Astrocyte (in vitro differentiated cells and primary cell): ENCODE measurements at regions not wholly inside any gene's neighbourhood (a gene's known extent, or its start where the extent isn't known, plus 50 kb on each side); places are given as distances from the start of the nearest gene placed in this dataset.

Experiments
- DNase-seq: peaks from one replicate; pipeline ENCODE4 v3.0.0-alpha.2; 2010; ENCODE audit warnings: low read depth
- FAIRE-seq: peaks from 2 replicates; lab custom pipeline; 2011; peaks lifted over from hg19 to GRCh38; lab: Jason Lieb, UNC
- H2AFZ ChIP-seq: 2 replicates; pipeline ENCODE4 v1.6.0; 2012; ENCODE audit warnings: low read depth, low read length, inconsistent platforms
- H3K27ac ChIP-seq: 2 replicates; pipeline ENCODE4 v1.5.1; 2011; ENCODE audit warnings: low read depth, low read length, inconsistent platforms
- H3K27me3 ChIP-seq: 2 replicates; pipeline ENCODE4 v1.6.0; 2011; ENCODE audit warnings: low read length, inconsistent platforms; ENCODE audit not compliant: insufficient read depth
- H3K36me3 ChIP-seq: 2 replicates; pipeline ENCODE4 v1.5.1; 2011; ENCODE audit warnings: low read length, inconsistent platforms; ENCODE audit not compliant: insufficient read depth
- H3K4me1 ChIP-seq: 2 replicates; pipeline ENCODE4 v1.5.1; 2011; ENCODE audit warnings: low read length, inconsistent platforms; ENCODE audit not compliant: insufficient read depth
- H3K4me2 ChIP-seq: 2 replicates; pipeline ENCODE4 v1.6.0; 2012; ENCODE audit warnings: low read length, inconsistent platforms
- H3K4me3 ChIP-seq: 2 replicates; pipeline ENCODE4 v1.5.1; 2011; ENCODE audit warnings: low read depth, mild to moderate bottlenecking, low read length, inconsistent platforms; ENCODE audit not compliant: insufficient read depth
- H3K79me2 ChIP-seq: 2 replicates; pipeline ENCODE4 v1.6.0; 2012; ENCODE audit warnings: mild to moderate bottlenecking, low read length, inconsistent platforms; ENCODE audit not compliant: insufficient read depth
- H3K9ac ChIP-seq: 2 replicates; pipeline ENCODE4 v1.6.0; 2012; ENCODE audit warnings: mild to moderate bottlenecking, low read length, inconsistent platforms
- H3K9me3 ChIP-seq: 2 replicates; pipeline ENCODE4 v1.5.1; 2012; ENCODE audit warnings: low read depth, mild to moderate bottlenecking, low read length, inconsistent platforms; ENCODE audit not compliant: insufficient read depth
- H4K20me1 ChIP-seq: 2 replicates; pipeline ENCODE4 v1.6.0; 2012; ENCODE audit warnings: low read length, inconsistent platforms; ENCODE audit not compliant: insufficient read depth
- H3K27ac Mint-ChIP-seq: one replicate; pipeline ENCODE4 v1.8.0; 2021; ENCODE audit warnings: mild to moderate bottlenecking, mixed read lengths; ENCODE audit not compliant: unreplicated experiment
- H3K27me3 Mint-ChIP-seq: one replicate; pipeline ENCODE4 v1.8.0; 2021; ENCODE audit warnings: low read depth, mixed read lengths; ENCODE audit not compliant: unreplicated experiment
- H3K36me3 Mint-ChIP-seq: one replicate; pipeline ENCODE4 v1.8.0; 2021; ENCODE audit warnings: low read depth, mixed read lengths; ENCODE audit not compliant: unreplicated experiment
- H3K4me1 Mint-ChIP-seq: one replicate; pipeline ENCODE4 v1.8.0; 2021; ENCODE audit warnings: low read depth, mixed read lengths; ENCODE audit not compliant: unreplicated experiment
- H3K4me3 Mint-ChIP-seq: one replicate; pipeline ENCODE4 v1.8.0; 2021; ENCODE audit warnings: mild to moderate bottlenecking, moderate library complexity, mixed read lengths; ENCODE audit not compliant: unreplicated experiment
- H3K9me3 Mint-ChIP-seq: one replicate; pipeline ENCODE4 v1.8.0; 2021; ENCODE audit warnings: mild to moderate bottlenecking, mixed read lengths; ENCODE audit not compliant: unreplicated experiment
- CTCF ChIP-seq: IDR thresholded peaks from 2 replicates; pipeline ENCODE4 v1.5.1; 2011; ENCODE audit warnings: low read depth, mild to moderate bottlenecking, inconsistent platforms, low read length, moderate library complexity; ENCODE audit not compliant: insufficient read depth
- EZH2 ChIP-seq: IDR thresholded peaks from 2 replicates; pipeline ENCODE4 v1.6.1; 2012; ENCODE audit warnings: mild to moderate bottlenecking, low read length, inconsistent platforms; ENCODE audit not compliant: insufficient read depth

- H3K9me3 Mint-ChIP-seq = peaks cover 4% of the 10 kb centered on the region
- no peak overlapping the region for H2AFZ ChIP-seq
- H3K9me3 ChIP-seq = no peaks in the 10 kb centered on the region
- H3K9ac ChIP-seq = no peak overlapping the region
- no peaks in the 10 kb centered on the region for H3K27me3 Mint-ChIP-seq
- no peaks in the 10 kb centered on the region for H3K36me3 ChIP-seq
- H3K4me3 ChIP-seq = no peak overlapping the region
- TF ChIP-seq EZH2 = no peak
- TF ChIP-seq CTCF = no peak
- H3K4me3 Mint-ChIP-seq = no peak overlapping the region
- no peak for DNase-seq
- H3K79me2 ChIP-seq = no peaks in the 10 kb centered on the region
- H3K36me3 Mint-ChIP-seq = no peaks in the 10 kb centered on the region
- H3K4me2 ChIP-seq = no peak overlapping the region
- H3K27ac ChIP-seq = no peak overlapping the region
- H3K27me3 ChIP-seq = no peaks in the 10 kb centered on the region
- no peaks in the 10 kb centered on the region for H4K20me1 ChIP-seq
- no peak for FAIRE-seq
- peaks cover 14% of the 10 kb centered on the region for H3K4me1 ChIP-seq
- no peak overlapping the region for H3K27ac Mint-ChIP-seq
- peaks cover 9% of the 10 kb centered on the region for H3K4me1 Mint-ChIP-seq
Observed at GRCh38 chr17:72380737-72381136, 259.9 kb downstream of the SOX9 start.

DNA sequence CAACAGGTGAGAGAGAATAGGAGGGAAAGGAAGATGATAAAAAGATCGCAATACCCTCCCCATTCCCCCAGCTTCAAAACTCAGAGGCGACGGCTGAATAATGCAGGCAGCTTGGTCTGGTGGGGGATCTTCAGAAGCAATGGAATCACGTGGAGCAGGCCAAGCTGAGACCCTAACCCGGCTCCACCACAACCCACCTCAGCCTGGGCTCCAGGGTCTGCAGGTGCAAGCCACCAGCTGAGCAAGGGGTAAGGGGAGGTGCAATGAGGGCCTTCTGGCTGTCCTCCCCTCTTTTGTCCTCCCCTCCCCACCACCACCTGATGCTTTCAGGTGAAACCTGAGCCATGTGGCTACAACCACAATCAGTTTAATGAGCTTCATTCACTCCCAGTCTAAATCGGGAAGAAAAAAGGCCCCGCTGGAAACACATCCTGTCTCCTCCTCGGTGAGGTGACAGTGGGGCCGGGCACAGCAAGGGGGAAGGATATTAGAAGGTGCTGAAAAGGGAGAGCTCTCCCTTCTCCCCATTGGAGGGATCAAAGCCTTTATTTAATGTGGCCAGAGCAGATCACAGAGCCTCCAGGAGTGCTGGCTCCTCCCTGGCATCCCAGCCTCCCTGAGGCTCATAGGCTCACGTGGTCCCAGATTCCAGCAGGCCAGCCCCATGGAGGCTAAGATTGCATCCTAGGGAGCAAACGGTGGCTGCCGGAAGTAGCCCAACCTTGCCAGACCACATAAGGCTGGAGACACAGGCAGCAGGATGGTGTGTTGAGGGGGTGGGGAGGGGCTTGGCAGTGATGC is 261.0 kb downstream of the SOX9 start:
- Histone ChIP-seq H2AFZ (no peak overlapping the region), H3K27ac (no peak overlapping the region), H3K4me2 (no peak overlapping the region), H3K9me3 (no peaks in the 10 kb centered on the region), H3K4me3 (no peak overlapping the region), H3K27me3 (no peaks in the 10 kb centered on the region), H3K36me3 (no peaks in the 10 kb centered on the region), H4K20me1 (no peaks in the 10 kb centered on the region), H3K4me1 (peaks cover 23% of the 10 kb centered on the region), H3K9ac (no peak overlapping the region), H3K79me2 (no peaks in the 10 kb centered on the region)
- H3K4me3 Mint-ChIP-seq = no peak overlapping the region
- H3K9me3 Mint-ChIP-seq = peaks cover 4% of the 10 kb centered on the region
- H3K4me1 Mint-ChIP-seq = peaks cover 18% of the 10 kb centered on the region
- TF ChIP-seq EZH2 = no peak
- TF ChIP-seq CTCF = no peak
- no peaks in the 10 kb centered on the region for H3K36me3 Mint-ChIP-seq
- no peaks in the 10 kb centered on the region for H3K27me3 Mint-ChIP-seq
- DNase-seq (no peak), FAIRE-seq (no peak)
- H3K27ac Mint-ChIP-seq = no peak overlapping the region

DNA sequence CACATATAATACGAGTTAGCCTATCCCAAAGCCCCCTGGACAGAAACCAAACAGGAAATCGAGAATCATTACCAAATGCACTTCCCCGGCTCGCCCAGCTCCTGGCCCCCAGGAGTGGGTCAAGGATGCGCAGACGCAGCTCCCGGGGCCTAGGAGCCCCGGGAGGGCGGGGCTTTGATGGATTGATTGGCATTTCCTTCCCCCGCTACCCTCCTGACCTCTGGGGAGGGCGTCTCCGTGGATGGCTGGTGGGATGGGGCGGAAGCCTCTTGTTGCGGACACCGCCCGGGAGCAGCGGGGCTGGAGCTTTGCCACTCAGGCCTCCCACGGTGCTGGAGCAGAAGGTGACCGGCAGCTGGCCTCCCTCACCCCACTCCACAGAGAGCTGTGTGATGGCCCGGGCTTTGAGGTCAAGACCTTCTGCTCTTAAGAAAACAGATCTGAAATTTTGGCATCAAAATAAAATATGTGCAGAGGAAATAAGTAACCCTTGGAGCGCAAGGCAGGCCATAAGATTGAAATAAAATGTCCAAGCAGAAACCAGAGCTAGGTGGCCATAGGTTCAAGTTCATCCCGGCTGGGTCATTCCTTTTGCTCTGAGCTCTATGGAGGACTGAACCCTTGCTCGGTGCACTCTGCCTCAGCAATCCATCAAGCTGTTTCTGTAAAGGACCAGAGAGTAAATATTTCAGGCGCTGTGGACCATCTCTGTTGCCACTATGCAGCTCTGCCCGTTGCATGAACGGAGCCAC is 262.3 kb downstream of the SOX9 start:
- DNase-seq = no peak
- no peak overlapping the region for H3K4me3 Mint-ChIP-seq
- no peak overlapping the region for H2AFZ ChIP-seq
- no peaks in the 10 kb centered on the region for H3K9me3 ChIP-seq
- peaks cover 30% of the 10 kb centered on the region for H3K4me1 Mint-ChIP-seq
- no peak overlapping the region for H3K4me3 ChIP-seq
- H3K27me3 Mint-ChIP-seq = no peaks in the 10 kb centered on the region
- H3K36me3 Mint-ChIP-seq = no peaks in the 10 kb centered on the region
- FAIRE-seq = no peak
- H3K9ac ChIP-seq = no peak overlapping the region
- no peaks in the 10 kb centered on the region for H3K79me2 ChIP-seq
- H4K20me1 ChIP-seq = no peaks in the 10 kb centered on the region
- no peak overlapping the region for H3K27ac ChIP-seq
- H3K27ac Mint-ChIP-seq = no peak overlapping the region
- H3K9me3 Mint-ChIP-seq = peaks cover 4% of the 10 kb centered on the region
- no peaks in the 10 kb centered on the region for H3K27me3 ChIP-seq
- no peaks in the 10 kb centered on the region for H3K36me3 ChIP-seq
- no peak for TF ChIP-seq EZH2
- TF ChIP-seq CTCF = no peak
- H3K4me1 ChIP-seq = peaks cover 36% of the 10 kb centered on the region
- peak overlapping the region; percentile 1 for H3K4me2 ChIP-seq
